ENCODE measurements at regions not wholly inside any gene's neighbourhood (a gene's known extent, or its start where the extent isn't known, plus 50 kb on each side); places are given as distances from the start of the nearest gene placed in this dataset.
A peak's percentile ranks its signal among the peaks of the same experiment; 100 is the strongest.

GRCh38 chr2:204257781-204258180 lies 287.5 kb upstream of the PARD3B start:
- ChIA-PET CTCF (ENCODE audit: unreplicated experiment) (no interaction called here), POLR2A (no interaction called here)
- Histone ChIP-seq H3K9me2 (ENCODE audit: insufficient read depth, low read length) (no peaks in the 10 kb centered on the region), H3K4me3 (ENCODE audit: low read depth, low read length, poor library complexity, severe bottlenecking) (no peak overlapping the region), H3K4me1 (ENCODE audit: insufficient read depth, low read length, poor library complexity, severe bottlenecking) (no peaks in the 10 kb centered on the region), H3K9me3 (ENCODE audit: low read length) (no peaks in the 10 kb centered on the region), H2AFZ (ENCODE audit: low read length) (no peak overlapping the region), H4K20me1 (ENCODE audit: insufficient read depth, low read length) (no peaks in the 10 kb centered on the region), H3K4me2 (ENCODE audit: low read length) (no peak overlapping the region), H3K79me2 (ENCODE audit: insufficient read depth, low read depth, low read length) (no peaks in the 10 kb centered on the region), H3K36me3 (ENCODE audit: insufficient read depth, low read length) (no peaks in the 10 kb centered on the region), H3K27ac (ENCODE audit: low read depth, low read length, poor library complexity, severe bottlenecking) (no peak overlapping the region)
- no TSS peak for BruUV-seq (replicated peaks)
- TF ChIP-seq EZH2phosphoT487 (IDR thresholded peaks at IDR 0.05; ENCODE audit: borderline replicate concordance, low read depth, low read length) (no peak), CTCF (conservative IDR thresholded peaks at IDR 0.05; ENCODE audit: low read length) (no peak)
- no peak for DNase-seq (ENCODE audit: low spot score)
- intact Hi-C loops (cut with micrococcal nuclease; ENCODE audit: unreplicated experiment): no loop called here

GRCh38 chr2:204258890-204259289 lies 286.4 kb upstream of the PARD3B start:
- DNase-seq (ENCODE audit: low spot score): no peak
- Histone ChIP-seq H4K20me1 (ENCODE audit: insufficient read depth, low read length) (no peaks in the 10 kb centered on the region), H3K9me3 (ENCODE audit: low read length) (no peaks in the 10 kb centered on the region), H3K4me2 (ENCODE audit: low read length) (no peak overlapping the region), H2AFZ (ENCODE audit: low read length) (no peak overlapping the region), H3K4me3 (ENCODE audit: low read depth, low read length, poor library complexity, severe bottlenecking) (no peak overlapping the region), H3K27ac (ENCODE audit: low read depth, low read length, poor library complexity, severe bottlenecking) (no peak overlapping the region), H3K4me1 (ENCODE audit: insufficient read depth, low read length, poor library complexity, severe bottlenecking) (no peaks in the 10 kb centered on the region), H3K36me3 (ENCODE audit: insufficient read depth, low read length) (no peaks in the 10 kb centered on the region), H3K79me2 (ENCODE audit: insufficient read depth, low read depth, low read length) (no peaks in the 10 kb centered on the region), H3K9me2 (ENCODE audit: insufficient read depth, low read length) (no peaks in the 10 kb centered on the region)
- TF ChIP-seq EZH2phosphoT487 (IDR thresholded peaks at IDR 0.05; ENCODE audit: borderline replicate concordance, low read depth, low read length) (no peak), CTCF (conservative IDR thresholded peaks at IDR 0.05; ENCODE audit: low read length) (no peak)
- BruUV-seq (replicated peaks): no TSS peak
- intact Hi-C loops (cut with micrococcal nuclease; ENCODE audit: unreplicated experiment): no loop called here
- POLR2A ChIA-PET: no interaction called here
- CTCF ChIA-PET (ENCODE audit: unreplicated experiment): no interaction called here

- Histone ChIP-seq H3K27ac (ENCODE audit: low read depth, low read length, poor library complexity, severe bottlenecking) (no peak overlapping the region), H3K9me3 (ENCODE audit: low read length) (no peaks in the 10 kb centered on the region), H3K4me3 (ENCODE audit: low read depth, low read length, poor library complexity, severe bottlenecking) (no peak overlapping the region), H3K9me2 (ENCODE audit: insufficient read depth, low read length) (no peaks in the 10 kb centered on the region), H3K4me2 (ENCODE audit: low read length) (no peak overlapping the region), H4K20me1 (ENCODE audit: insufficient read depth, low read length) (no peaks in the 10 kb centered on the region), H3K4me1 (ENCODE audit: insufficient read depth, low read length, poor library complexity, severe bottlenecking) (no peaks in the 10 kb centered on the region), H2AFZ (ENCODE audit: low read length) (no peak overlapping the region), H3K79me2 (ENCODE audit: insufficient read depth, low read depth, low read length) (no peaks in the 10 kb centered on the region), H3K36me3 (ENCODE audit: insufficient read depth, low read length) (no peaks in the 10 kb centered on the region)
- no peak for TF ChIP-seq EZH2phosphoT487 (IDR thresholded peaks at IDR 0.05; ENCODE audit: borderline replicate concordance, low read depth, low read length)
- peak; percentile 90 for TF ChIP-seq CTCF (conservative IDR thresholded peaks at IDR 0.05; ENCODE audit: low read length)
- intact Hi-C loops (cut with micrococcal nuclease; ENCODE audit: unreplicated experiment): loop anchor here (2.0 kb wide), 1 partner anchor 1420 kb away; no protein-coding TSS in a partner anchor
- POLR2A ChIA-PET: interaction anchor here (0.7 to 1.4 kb wide), 2 partner anchors 10 to 19 kb away, joined by 3 to 4 read pairs; no protein-coding TSS in a partner anchor
- DNase-seq (ENCODE audit: low spot score): peak; percentile 56
- CTCF ChIA-PET (ENCODE audit: unreplicated experiment): no interaction called here
- BruUV-seq (replicated peaks): no TSS peak
These were observed 285.0 kb upstream of the PARD3B start for GRCh38 chr2:204260162-204260877.
